GM10266 (cell line): ENCODE measurements at regions not wholly inside any gene's neighbourhood (a gene's known extent, or its start where the extent isn't known, plus 50 kb on each side); places are given as distances from the start of the nearest gene placed in this dataset.
"Not testable (repeated sequence)": the region's sequence is repeated elsewhere in the genome, so short reads cannot be mapped to it uniquely, and the experiment has no call there.

ENCODE experiments used
- DNase-seq: peaks from one replicate; pipeline ENCODE4 v3.0.0; 2012; ENCODE audit errors: extremely low spot score
- CTCF ChIP-seq: IDR thresholded peaks from 2 replicates; pipeline ENCODE4 v1.5.1; 2012; ENCODE audit warnings: mild to moderate bottlenecking, low read depth; ENCODE audit not compliant: control insufficient read depth, insufficient read depth; ENCODE audit errors: missing control alignments

GRCh38 chr2:16067037-16067406, 126.7 kb downstream of the MYCN start:
- no peak for DNase-seq
- no peak for TF ChIP-seq CTCF

GRCh38 chr2:16066261-16067036, 126.1 kb downstream of the MYCN start:
- TF ChIP-seq CTCF, result no peak

GRCh38 chr2:16065272-16066069, 125.1 kb downstream of the MYCN start:
- DNase-seq, result not testable (repeated sequence)

More at GRCh38 chr2:16066261-16067036, 126.1 kb downstream of the MYCN start:
- DNase-seq, result no peak

GRCh38 chr2:16064745-16065144, 124.4 kb downstream of the MYCN start:
- TF ChIP-seq CTCF, result no peak
- no peak for DNase-seq

- no peak for TF ChIP-seq CTCF
- no peak for DNase-seq
These were observed 123.7 kb downstream of the MYCN start for GRCh38 chr2:16063955-16064633.

GRCh38 chr2:16063251-16063850, 123.0 kb downstream of the MYCN start:
- TF ChIP-seq CTCF, result no peak
- DNase-seq, result no peak

- no peak for DNase-seq
- TF ChIP-seq CTCF, result no peak
These were observed 122.3 kb downstream of the MYCN start for GRCh38 chr2:16062471-16063250.
